ENCODE measurements at regions not wholly inside any gene's neighbourhood (a gene's known extent, or its start where the extent isn't known, plus 50 kb on each side); places are given as distances from the start of the nearest gene placed in this dataset.

DNA sequence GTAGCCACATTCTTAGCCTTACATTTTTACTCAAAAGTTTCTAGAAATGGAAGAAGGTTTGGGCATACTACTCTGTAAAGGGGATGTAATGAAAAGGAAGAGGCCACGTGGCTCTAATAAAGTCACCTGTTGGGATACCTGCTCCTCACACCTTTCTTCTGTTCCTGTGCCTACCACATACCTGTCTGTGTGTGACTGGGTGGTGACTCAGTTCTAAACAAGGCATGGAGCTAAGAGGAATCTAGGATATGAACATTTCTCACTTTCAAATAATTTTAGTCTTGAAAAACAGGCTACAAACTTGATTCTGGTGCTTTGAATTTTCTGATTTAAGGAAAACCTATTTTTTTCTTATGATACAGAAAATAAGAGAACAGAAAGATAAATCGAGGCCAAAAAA lies 363.6 kb downstream of the RFPL4B start:
- intact Hi-C loops (cut with micrococcal nuclease) = no loop called here

GRCh38 chr6:112713402-112713801 lies 366.3 kb downstream of the RFPL4B start:
- intact Hi-C loops (cut with micrococcal nuclease) = no loop called here

- intact Hi-C loops (cut with micrococcal nuclease) = no loop called here
These were observed 370.3 kb downstream of the RFPL4B start for GRCh38 chr6:112717401-112717800.

- intact Hi-C loops (cut with micrococcal nuclease) = no loop called here
These were observed 370.7 kb downstream of the RFPL4B start for GRCh38 chr6:112717856-112718255.

GRCh38 chr6:112725541-112726085 lies 378.5 kb downstream of the RFPL4B start:
- intact Hi-C loops (cut with micrococcal nuclease) = no loop called here

DNA sequence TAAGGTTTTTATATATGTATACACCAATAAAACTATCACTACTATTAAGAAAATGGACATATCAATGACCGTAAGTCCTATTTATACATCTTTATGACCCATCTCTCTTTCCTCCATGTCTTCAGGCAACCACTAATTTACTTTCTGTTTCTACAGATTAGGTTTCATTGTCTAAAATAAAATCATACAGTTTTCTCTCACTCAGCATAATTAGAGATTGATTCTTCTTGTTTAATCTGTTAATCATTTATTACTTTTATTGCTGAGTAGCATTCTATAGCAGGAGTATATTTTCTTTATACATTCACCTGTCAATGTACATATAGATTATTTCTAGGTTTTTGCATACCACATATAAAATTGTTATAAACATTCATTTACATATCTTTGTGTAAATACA lies 388.0 kb downstream of the RFPL4B start:
- intact Hi-C loops (cut with micrococcal nuclease) = no loop called here

GRCh38 chr6:112739766-112740165 lies 392.6 kb downstream of the RFPL4B start:
- intact Hi-C loops (cut with micrococcal nuclease) = no loop called here

- intact Hi-C loops (cut with micrococcal nuclease) = no loop called here
These were observed 396.2 kb downstream of the RFPL4B start for GRCh38 chr6:112743323-112743722.

DNA sequence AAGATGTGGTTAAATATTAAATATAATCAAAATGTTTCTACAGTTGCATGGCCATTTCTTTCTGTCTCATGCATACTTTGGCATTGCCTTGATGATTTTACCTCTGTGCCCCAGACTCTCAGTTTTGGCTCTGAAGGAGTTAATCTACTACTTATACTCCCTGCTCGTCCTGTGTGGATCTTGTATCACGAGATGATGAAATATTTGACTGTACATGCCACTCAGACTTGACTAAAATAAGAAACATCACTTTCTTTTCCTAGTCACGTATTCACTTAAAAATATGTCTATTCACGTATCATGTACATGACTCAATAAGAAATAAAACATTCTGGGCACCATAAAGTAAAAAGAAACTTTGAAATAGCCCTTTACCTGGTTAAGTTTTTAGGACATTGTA lies 397.7 kb downstream of the RFPL4B start:
- intact Hi-C loops (cut with micrococcal nuclease) = no loop called here

- intact Hi-C loops (cut with micrococcal nuclease) = no loop called here
These were observed 398.6 kb downstream of the RFPL4B start for GRCh38 chr6:112745765-112746164.

DNA sequence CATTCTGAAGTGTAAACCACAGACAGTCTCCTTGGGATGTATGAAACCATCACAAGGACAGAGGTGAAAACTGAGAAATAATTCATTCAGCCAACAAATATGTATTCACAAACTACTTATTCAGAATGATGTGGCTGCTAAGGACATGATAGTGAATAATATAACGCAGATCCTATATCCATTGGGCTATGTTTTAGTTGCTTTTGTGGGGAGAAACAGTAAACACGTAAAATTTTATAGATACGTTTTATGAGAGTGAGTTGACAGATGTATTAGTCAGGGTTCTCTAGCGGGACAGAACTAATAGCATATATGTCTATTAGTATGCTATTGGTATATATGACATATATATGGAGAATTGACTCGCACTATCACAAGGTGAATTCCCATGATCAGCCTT lies 402.5 kb downstream of the RFPL4B start:
- intact Hi-C loops (cut with micrococcal nuclease) = no loop called here

GRCh38 chr6:112752305-112752704 lies 405.2 kb downstream of the RFPL4B start:
- intact Hi-C loops (cut with micrococcal nuclease) = no loop called here

DNA sequence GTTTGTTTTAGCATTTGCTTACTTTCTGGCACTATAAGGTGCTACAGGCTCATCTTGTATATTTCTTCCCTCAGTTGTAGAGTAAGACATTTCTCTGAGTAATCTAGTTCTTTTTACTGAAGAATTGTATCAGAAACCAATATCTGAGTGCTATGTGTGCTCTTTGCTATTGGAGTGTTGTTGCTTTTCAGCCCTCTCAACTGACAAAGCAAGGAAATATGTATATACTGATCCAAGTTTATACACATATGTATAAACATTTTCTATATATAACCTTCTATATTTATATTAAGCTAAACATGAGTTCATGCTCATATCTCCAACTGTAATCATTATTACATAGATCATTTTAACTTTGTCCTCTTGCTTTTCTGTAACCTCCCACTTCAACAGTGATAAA lies 405.7 kb downstream of the RFPL4B start:
- intact Hi-C loops (cut with micrococcal nuclease) = no loop called here

- intact Hi-C loops (cut with micrococcal nuclease) = no loop called here
These were observed 413.7 kb downstream of the RFPL4B start for GRCh38 chr6:112760831-112761230.

GRCh38 chr6:112761740-112762139 lies 414.6 kb downstream of the RFPL4B start:
- intact Hi-C loops (cut with micrococcal nuclease) = no loop called here

DNA sequence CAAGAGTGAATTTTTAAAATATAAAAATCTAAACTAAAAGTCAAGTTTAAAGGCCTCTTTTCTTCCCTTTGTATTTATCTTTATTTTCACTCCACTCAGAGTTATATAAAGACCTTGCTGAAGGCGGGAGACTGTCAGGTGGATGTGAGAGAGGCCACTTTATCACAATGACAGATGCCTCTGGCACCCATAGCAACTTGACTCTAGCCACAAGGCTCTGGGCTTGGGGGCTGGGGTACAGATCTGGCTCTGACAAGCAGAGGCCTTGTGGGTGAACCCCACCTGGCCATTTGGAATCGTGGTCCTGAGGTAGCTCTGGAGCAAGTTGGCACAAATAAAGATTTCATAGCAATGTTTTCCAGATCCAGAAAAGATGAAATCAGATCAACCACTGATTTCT lies 417.2 kb downstream of the RFPL4B start:
- intact Hi-C loops (cut with micrococcal nuclease) = no loop called here

GRCh38 chr6:112770308-112770707 lies 423.2 kb downstream of the RFPL4B start:
- intact Hi-C loops (cut with micrococcal nuclease) = no loop called here

DNA sequence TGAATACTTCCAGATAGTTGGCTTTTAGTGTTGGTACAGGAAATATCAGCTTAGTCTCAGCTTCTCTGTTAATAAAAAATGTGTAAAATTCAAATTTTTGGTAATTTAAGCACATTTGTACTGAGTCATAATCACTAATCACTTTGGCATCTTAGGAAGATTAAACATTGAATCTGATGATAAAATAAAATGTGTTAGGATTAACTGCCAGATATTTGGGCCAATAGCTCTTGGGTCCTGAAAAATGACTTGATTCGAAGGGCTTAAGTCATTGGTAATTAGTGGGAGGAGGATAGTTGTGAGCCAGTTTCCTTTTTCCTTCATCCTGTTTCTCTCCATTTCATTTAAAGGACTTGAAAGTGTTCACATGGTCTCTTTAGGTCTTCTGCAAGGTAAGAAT lies 426.1 kb downstream of the RFPL4B start:
- intact Hi-C loops (cut with micrococcal nuclease) = no loop called here

GRCh38 chr6:112774319-112774718 lies 427.2 kb downstream of the RFPL4B start:
- intact Hi-C loops (cut with micrococcal nuclease) = no loop called here

DNA sequence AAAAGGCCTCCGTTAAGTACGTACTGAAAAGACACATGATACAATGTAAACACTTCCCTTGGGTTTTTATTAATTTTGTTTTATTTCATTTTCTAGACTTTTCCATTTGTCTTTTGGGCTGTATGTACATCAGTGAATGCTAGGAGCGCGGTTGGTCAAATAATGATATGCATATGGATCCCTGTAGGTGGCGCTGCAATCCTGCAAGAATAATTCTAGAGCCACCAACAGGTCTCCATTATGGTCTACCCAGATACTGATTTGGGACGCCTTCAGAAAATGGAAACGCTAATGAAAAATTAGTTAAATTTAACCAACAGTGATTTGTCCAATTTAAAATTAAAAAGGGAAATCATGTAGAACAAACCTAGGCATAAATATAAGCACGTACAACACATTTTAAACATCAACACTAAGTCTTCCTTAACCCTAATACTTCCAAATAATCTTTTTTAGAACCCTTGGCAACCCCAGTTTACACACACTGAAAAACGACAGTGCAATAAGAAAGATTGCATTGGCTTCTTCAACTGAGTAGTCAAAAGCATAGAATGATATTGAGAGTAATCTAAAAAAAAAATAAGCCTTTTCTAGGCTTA lies 433.5 kb downstream of the RFPL4B start:
- intact Hi-C loops (cut with micrococcal nuclease) = loop anchor here (1.0 kb wide), 1 partner anchor 1129 kb away; no protein-coding TSS in a partner anchor

- intact Hi-C loops (cut with micrococcal nuclease) = no loop called here
These were observed 434.1 kb downstream of the RFPL4B start for GRCh38 chr6:112781241-112781640.

DNA sequence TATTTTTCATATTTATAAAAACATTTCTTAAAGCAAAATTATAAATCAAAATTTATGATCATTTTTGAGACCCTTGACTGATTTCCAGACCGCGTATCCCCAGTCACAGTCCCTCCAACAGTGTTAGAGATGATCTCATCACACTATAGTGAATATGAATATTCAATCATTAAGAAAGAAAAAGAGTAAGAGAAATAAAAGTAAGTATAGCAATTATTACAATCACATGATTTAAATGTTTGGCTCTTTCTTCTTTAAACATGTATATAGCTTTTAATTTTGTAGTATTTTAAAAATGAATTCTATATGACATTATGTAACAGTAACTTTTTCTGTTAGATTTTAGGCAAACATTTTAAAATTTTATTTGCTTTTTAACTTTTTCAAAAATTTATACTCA lies 438.3 kb downstream of the RFPL4B start:
- intact Hi-C loops (cut with micrococcal nuclease) = no loop called here

- intact Hi-C loops (cut with micrococcal nuclease) = no loop called here
These were observed 439.7 kb downstream of the RFPL4B start for GRCh38 chr6:112786801-112787200.

- intact Hi-C loops (cut with micrococcal nuclease) = no loop called here
These were observed 440.2 kb downstream of the RFPL4B start for GRCh38 chr6:112787371-112787770.

All from T-helper 2 cell treated with Interferon-gamma antibody and Interleukin-4, amounts not matched to agents 100 ng/mL and 5 ng/mL, for 36 hours (primary cell).